HEK293T (cell line): ENCODE measurements at regions not wholly inside any gene's neighbourhood (a gene's known extent, or its start where the extent isn't known, plus 50 kb on each side); places are given as distances from the start of the nearest gene placed in this dataset.

Source experiments
- CTCF ChIA-PET: fragments of 350-600 bp; formaldehyde crosslinking; extraction: SDS; loops from one replicate; lab custom pipeline; 2021; ENCODE audit warnings: antibody characterized with exemption, inconsistent platforms; lab: Yijun Ruan, JAX
- POLR2A ChIA-PET: fragments of 350-600 bp; formaldehyde crosslinking; extraction: SDS; loops from one replicate; lab custom pipeline; 2020; ENCODE audit warnings: antibody characterized with exemption, inconsistent platforms; lab: Yijun Ruan, JAX
- DNase-seq: peaks from one replicate; pipeline ENCODE4 v3.0.0; 2012; ENCODE audit warnings: mixed read lengths; ENCODE audit errors: extremely low spot score
- ARNT ChIP-seq: fragments of 450-650 bp; IDR thresholded peaks from 2 replicates; pipeline ENCODE4 v1.6.1; 2017; ENCODE audit warnings: mild to moderate bottlenecking
- BHLHE40 ChIP-seq: fragments of 450-650 bp; IDR thresholded peaks from 2 replicates; pipeline ENCODE4 v1.6.1; 2016; ENCODE audit warnings: mild to moderate bottlenecking, moderate library complexity, borderline replicate concordance
- CTBP1 ChIP-seq: fragments of 450-650 bp; IDR thresholded peaks from 2 replicates; pipeline ENCODE4 v1.6.1; 2016; ENCODE audit warnings: borderline replicate concordance
- ELF4 ChIP-seq: fragments of 450-650 bp; IDR thresholded peaks from 2 replicates; pipeline ENCODE4 v1.6.1; 2017; ENCODE audit warnings: antibody characterized with exemption
- FOXA1 ChIP-seq: fragments of 450-650 bp; IDR thresholded peaks from 2 replicates; pipeline ENCODE4 v1.6.1; 2016; ENCODE audit warnings: mild to moderate bottlenecking
- FOXK2 ChIP-seq: fragments of 450-650 bp; IDR thresholded peaks from 2 replicates; pipeline ENCODE4 v1.6.1; 2016; ENCODE audit warnings: mild to moderate bottlenecking
- FOXM1 ChIP-seq: fragments of 450-650 bp; IDR thresholded peaks from 2 replicates; pipeline ENCODE4 v1.6.1; 2017; ENCODE audit warnings: mild to moderate bottlenecking, borderline replicate concordance
- HDGF ChIP-seq: fragments of 450-650 bp; IDR thresholded peaks from 2 replicates; pipeline ENCODE4 v1.6.1; 2017; ENCODE audit warnings: antibody characterized with exemption, borderline replicate concordance
- L3MBTL2 ChIP-seq: fragments of 450-650 bp; conservative IDR thresholded peaks from 2 replicates; pipeline ENCODE4 v1.6.1; 2016; ENCODE audit warnings: mild to moderate bottlenecking
- LEF1 ChIP-seq: fragments of 450-650 bp; IDR thresholded peaks from 2 replicates; pipeline ENCODE4 v1.6.1; 2017; ENCODE audit warnings: mild to moderate bottlenecking, borderline replicate concordance
- NFRKB ChIP-seq: fragments of 450-650 bp; IDR thresholded peaks from 2 replicates; pipeline ENCODE4 v1.6.1; 2016; ENCODE audit warnings: mild to moderate bottlenecking, moderate library complexity
- SP1 ChIP-seq: fragments of 450-650 bp; IDR thresholded peaks from 2 replicates; pipeline ENCODE4 v1.6.1; 2017
- SUZ12 ChIP-seq: fragments of 450-650 bp; IDR thresholded peaks from 2 replicates; pipeline ENCODE4 v1.6.1; 2016; ENCODE audit warnings: mild to moderate bottlenecking
- TARDBP ChIP-seq: fragments of 450-650 bp; IDR thresholded peaks from 2 replicates; pipeline ENCODE4 v1.6.1; 2016
- ZNF384 ChIP-seq: fragments of 450-650 bp; IDR thresholded peaks from 2 replicates; pipeline ENCODE4 v1.6.1; 2016
- TF ChIP-seq, protein P1 (sequence below): fragments of 450-650 bp; IDR thresholded peaks from 2 replicates; pipeline ENCODE4 v1.6.1; 2016

- TF ChIP-seq SUZ12 (no peak), FOXK2 (no peak), FOXM1 (no peak), ARNT (no peak), NFRKB (no peak), L3MBTL2 (no peak), SP1 (no peak), ZNF384 (no peak), HDGF (no peak), LEF1 (no peak), FOXA1 (no peak)
- TF ChIP-seq, protein P1, sequence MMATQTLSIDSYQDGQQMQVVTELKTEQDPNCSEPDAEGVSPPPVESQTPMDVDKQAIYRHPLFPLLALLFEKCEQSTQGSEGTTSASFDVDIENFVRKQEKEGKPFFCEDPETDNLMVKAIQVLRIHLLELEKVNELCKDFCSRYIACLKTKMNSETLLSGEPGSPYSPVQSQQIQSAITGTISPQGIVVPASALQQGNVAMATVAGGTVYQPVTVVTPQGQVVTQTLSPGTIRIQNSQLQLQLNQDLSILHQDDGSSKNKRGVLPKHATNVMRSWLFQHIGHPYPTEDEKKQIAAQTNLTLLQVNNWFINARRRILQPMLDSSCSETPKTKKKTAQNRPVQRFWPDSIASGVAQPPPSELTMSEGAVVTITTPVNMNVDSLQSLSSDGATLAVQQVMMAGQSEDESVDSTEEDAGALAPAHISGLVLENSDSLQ = no peak
- ChIA-PET POLR2A (no interaction called here), CTCF (no interaction called here)
- no peak for DNase-seq
These were observed 2046.8 kb upstream of the CDH9 start for GRCh38 chr5:29085142-29085541.

DNA sequence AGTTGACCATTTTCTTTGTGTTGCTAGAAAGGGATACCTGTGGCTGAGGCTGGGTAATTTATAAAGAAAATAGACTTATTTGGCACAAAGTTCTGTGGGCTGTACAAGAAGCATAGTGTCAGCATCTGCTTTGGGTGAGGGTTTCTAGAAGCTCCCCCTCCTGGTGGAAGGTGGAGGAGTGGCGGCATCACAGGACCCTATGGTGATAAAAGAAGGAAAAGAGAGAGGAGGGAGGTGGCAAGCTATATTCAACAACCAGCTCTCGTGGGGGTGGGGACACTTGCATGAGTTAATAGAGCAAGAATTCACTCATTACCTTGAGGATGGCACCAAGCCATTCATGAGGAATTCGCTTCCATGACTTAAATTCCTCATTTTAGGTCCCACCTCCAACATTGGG is 2041.4 kb upstream of the CDH9 start:
- POLR2A ChIA-PET = no interaction called here
- DNase-seq = peak; percentile 7
- TF ChIP-seq SP1 = no peak
- TF ChIP-seq, protein P1 = no peak
- no peak for TF ChIP-seq FOXK2
- no peak for TF ChIP-seq ELF4
- TF ChIP-seq ARNT = no peak
- TF ChIP-seq BHLHE40 = no peak
- TF ChIP-seq HDGF = no peak
- TF ChIP-seq ZNF384 = no peak
- no peak for TF ChIP-seq TARDBP
- TF ChIP-seq FOXA1 = no peak
- TF ChIP-seq NFRKB = no peak
- CTCF ChIA-PET = no interaction called here

DNA sequence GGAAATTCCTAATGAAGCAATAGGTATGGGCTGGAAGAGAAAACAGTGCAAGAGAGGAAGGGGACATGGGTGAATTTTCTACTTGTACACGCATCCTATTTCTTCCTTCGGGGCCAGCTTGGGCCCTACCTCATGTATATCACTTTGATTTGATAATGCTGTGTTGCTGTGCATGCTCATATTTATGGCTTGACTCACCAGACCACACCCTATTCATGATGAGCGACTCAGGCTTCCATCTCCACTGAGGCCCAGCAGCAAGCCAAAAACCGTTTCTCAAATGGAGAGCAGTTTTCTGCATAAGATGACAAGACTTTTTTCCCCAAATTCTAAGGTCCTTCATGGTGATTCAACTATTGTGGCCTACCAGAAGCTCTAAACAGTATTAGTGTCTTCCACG is 2039.1 kb upstream of the CDH9 start:
- CTCF ChIA-PET = no interaction called here

GRCh38 chr5:29069104-29069402 is 2030.7 kb upstream of the CDH9 start:
- DNase-seq = no peak
- ChIA-PET POLR2A (no interaction called here), CTCF (no interaction called here)
- TF ChIP-seq ARNT = no peak
- no peak for TF ChIP-seq L3MBTL2
- TF ChIP-seq ZNF384 = no peak
- TF ChIP-seq SP1 = no peak
- TF ChIP-seq TARDBP = no peak
- TF ChIP-seq, protein P1 = no peak

More for the DNA sequence above, 2039.1 kb upstream of the CDH9 start:
- DNase-seq = no peak
- no peak for TF ChIP-seq CTBP1
- TF ChIP-seq HDGF = no peak
- no peak for TF ChIP-seq L3MBTL2
- TF ChIP-seq BHLHE40 = no peak
- TF ChIP-seq NFRKB = no peak
- TF ChIP-seq TARDBP = no peak
- TF ChIP-seq ARNT = no peak
- TF ChIP-seq SUZ12 = no peak
- TF ChIP-seq, protein P1 = no peak
- no peak for TF ChIP-seq SP1
- TF ChIP-seq ZNF384 = no peak
- no peak for TF ChIP-seq FOXM1
- no peak for TF ChIP-seq LEF1
- POLR2A ChIA-PET = no interaction called here

GRCh38 chr5:29061381-29061780 is 2023.0 kb upstream of the CDH9 start:
- TF ChIP-seq LEF1 = no peak
- TF ChIP-seq NFRKB = no peak
- no peak for TF ChIP-seq L3MBTL2
- no peak for TF ChIP-seq BHLHE40
- no peak for TF ChIP-seq HDGF
- TF ChIP-seq FOXK2 = no peak
- no peak for TF ChIP-seq ZNF384
- no peak for TF ChIP-seq FOXA1
- TF ChIP-seq FOXM1 = no peak
- no peak for TF ChIP-seq SP1
- no peak for TF ChIP-seq CTBP1
- no peak for DNase-seq
- POLR2A ChIA-PET = no interaction called here
- CTCF ChIA-PET = no interaction called here

DNA sequence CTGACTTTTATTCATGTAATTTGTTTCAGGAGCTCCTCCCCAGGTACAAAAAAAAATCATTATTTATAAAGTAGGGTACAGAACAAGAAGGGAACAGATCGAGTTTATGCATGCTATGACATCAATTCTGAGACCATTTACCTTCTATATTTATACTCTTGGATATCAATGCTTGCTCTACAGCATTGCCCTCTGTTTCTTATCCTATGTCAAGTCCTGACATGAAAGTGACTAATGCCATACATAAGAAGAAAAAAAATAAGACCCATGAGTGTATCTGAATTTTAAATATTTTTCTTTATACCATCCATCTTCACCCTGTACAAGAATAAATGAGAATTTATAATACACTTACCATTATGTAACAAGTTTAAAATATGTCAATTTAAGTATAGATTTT is 2016.3 kb upstream of the CDH9 start:
- CTCF ChIA-PET = no interaction called here
- DNase-seq = no peak
- TF ChIP-seq SUZ12 (no peak), LEF1 (no peak), ZNF384 (no peak), FOXA1 (no peak), ELF4 (no peak), SP1 (no peak), FOXM1 (no peak), FOXK2 (no peak), BHLHE40 (no peak), ARNT (no peak), CTBP1 (no peak), NFRKB (no peak), HDGF (no peak), TARDBP (no peak), L3MBTL2 (no peak)
- TF ChIP-seq, protein P1 = no peak
- POLR2A ChIA-PET = no interaction called here
